HuH-7 (cell line): ENCODE measurements at regions not wholly inside any gene's neighbourhood (a gene's known extent, or its start where the extent isn't known, plus 50 kb on each side); places are given as distances from the start of the nearest gene placed in this dataset.
"Not testable (repeated sequence)": the region's sequence is repeated elsewhere in the genome, so short reads cannot be mapped to it uniquely, and the experiment has no call there.

Experiments used
- DNase-seq: peaks from one replicate; pipeline ENCODE4 v3.0.0; 2011; ENCODE audit warnings: low spot score

GRCh38 chr2:181737302-181737701 is 57.0 kb upstream of the NEUROD1 start:
- not testable (repeated sequence) for DNase-seq

- DNase-seq = no peak
Observed at GRCh38 chr2:181738074-181738473, 57.8 kb upstream of the NEUROD1 start.

DNA sequence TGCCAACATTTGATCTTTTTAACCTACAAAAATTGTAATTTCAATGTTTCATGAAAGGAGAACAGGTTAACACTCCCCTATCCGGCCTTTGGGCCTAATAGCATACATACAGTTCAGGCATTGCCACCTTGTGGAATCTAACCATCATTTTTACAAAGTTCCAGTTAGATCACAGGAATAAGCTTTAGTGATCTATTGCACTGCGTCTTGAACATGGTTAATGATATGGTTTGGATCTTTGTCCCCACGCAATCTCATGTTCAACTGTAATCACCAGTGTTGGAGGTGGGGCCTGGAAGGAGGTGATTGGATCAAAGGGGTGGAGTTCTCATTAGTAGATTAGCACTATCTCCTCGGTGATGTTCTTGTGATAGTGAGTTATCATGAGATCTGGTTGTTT is 58.2 kb upstream of the NEUROD1 start:
- DNase-seq = no peak

DNA sequence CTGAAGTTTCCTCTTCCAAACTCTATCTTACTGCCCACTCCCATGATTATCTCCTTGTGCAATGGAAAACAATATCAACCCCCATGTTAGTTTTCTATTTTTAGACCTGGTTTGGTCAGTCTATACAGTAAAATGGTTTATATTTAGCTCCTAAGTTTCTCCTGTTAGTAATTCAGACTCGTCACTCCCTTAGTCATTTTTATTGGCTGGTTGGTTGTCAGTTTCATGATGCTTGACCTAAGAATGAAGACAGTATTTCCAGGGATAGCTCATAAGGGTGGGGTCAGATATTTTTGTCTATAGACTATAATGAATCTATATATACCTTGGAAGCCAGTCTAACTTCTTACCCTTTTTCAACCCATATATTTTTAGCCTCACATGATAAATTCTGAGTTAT is 61.4 kb upstream of the NEUROD1 start:
- DNase-seq = no peak

GRCh38 chr2:181742361-181742760 is 62.0 kb upstream of the NEUROD1 start:
- DNase-seq = no peak

DNA sequence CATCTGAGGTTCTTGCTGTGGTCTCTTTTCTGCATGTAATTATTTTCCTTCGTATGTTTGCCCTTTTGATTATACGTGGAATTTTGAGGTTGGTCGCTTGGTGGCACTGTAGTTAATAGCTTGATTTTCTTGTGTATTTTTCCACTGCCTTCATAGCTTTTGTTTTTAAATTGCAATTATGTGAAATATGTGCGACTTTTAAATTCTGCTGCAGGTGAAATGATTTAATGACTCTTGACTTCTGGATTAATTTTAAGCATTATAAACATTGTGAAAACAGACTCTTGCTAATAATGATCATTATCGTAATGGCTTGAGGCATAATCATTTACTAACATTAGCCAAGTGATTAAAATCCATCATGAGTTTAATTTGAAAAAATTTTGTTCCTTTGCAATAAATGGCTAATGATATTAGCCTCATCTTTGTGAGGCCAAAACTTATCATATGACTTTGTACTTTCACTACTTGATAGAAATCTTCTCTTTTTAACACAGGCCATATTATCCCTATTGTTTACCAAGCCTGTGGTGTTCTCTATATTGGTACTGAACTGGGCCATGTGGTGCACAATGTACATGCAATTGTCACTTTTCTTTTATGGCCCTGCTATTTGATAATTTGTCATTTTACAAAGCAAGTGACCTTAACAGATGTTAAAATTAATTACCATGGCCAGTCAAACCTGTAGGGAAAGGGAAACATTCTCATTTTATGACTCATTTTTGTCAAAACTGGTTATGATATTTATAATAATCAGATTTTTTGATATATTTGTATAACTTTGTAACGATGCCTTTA is 62.8 kb upstream of the NEUROD1 start:
- peak; percentile 10 for DNase-seq

- DNase-seq = no peak
Observed at GRCh38 chr2:181743723-181744031, 63.4 kb upstream of the NEUROD1 start.

DNA sequence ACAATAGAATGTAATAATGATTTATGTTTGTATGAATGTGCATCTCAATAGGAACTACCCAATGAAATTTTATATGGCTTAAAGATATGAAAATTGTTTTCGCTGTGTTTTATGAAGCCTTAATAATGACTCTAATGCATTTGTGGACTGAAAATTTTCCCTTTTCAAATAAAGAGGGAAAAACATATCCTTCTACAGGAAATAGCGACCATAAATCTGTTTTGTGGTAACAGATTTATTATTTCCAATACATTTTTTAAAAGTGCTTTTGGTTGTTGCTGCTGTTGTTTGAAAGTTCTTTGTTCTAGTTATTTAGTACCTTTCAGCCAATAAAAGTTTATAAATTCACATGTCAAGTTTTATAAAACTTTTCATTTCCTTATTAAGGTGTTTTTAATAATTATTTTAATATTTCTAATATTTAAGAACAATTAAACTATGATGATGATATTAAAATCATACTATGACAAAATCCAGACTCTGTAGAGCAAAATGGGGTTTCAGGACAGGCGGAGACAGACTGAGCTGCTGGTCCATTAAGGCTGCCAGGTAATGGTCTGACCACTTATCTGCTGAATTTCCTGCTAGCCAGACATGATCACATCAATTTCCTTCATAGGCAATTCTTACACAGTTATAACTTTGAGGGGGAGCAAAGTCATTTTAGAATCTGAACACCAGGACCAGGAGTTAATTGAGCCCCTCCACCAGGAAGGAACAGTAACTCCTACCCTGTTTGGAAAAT is 65.7 kb upstream of the NEUROD1 start:
- DNase-seq = no peak

GRCh38 chr2:181746844-181747243 is 66.5 kb upstream of the NEUROD1 start:
- no peak for DNase-seq

DNA sequence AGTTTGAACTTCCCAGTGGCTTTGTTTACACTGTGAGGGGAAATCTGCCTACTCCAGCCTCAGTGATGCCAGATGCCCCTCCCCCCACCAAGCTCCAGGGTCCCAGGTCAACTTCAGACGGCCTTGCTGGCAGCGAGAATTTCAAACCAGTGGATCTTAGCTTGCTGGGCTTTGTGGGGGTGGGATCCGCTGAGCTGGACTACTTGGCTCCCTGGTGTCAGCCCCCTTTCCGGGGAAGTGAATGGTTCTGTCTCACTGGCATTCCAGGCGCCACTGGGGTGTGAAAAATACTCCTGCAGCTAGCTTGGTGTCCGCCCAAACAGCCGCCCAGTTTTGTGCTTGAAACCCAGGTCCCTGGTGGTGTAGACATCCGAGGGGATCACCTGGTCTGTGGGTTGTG is 70.0 kb upstream of the NEUROD1 start:
- DNase-seq = no peak

DNA sequence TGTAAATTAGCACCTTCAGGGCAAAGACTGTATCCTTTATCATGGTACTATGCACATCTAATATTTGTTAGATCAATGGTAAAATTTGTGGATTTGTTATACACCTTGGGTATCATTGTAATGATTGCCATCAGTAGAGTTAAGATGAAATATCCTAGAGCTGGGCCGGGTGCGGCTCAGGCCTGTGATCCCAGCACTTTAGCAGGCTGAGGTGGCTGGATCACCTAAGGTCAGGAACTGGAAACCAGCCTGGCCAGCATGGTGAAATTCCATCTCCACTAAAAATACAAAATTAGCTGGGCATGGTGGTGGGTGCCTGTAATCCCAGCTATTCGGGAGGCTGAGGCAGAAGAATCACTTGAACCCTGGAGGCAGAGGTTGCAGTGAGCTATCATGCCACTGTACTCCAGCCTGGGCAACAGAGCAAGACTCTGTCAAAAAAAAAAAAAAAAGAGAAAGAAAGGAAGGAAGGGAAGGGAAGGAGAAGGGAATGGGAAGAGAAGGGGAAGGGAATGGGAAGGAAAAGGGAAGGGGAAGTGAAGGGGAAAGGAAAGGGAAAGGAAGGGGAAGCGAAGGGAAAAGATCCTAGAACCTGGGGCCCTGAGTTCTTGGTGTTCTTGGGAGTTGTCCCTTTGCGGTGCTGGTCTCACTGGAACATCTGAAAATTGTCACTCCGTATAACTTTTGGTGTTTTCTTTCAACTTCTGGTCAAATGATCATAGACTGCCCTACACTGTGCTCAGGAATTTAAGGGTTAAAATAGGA is 71.1 kb upstream of the NEUROD1 start:
- DNase-seq = no peak

DNA sequence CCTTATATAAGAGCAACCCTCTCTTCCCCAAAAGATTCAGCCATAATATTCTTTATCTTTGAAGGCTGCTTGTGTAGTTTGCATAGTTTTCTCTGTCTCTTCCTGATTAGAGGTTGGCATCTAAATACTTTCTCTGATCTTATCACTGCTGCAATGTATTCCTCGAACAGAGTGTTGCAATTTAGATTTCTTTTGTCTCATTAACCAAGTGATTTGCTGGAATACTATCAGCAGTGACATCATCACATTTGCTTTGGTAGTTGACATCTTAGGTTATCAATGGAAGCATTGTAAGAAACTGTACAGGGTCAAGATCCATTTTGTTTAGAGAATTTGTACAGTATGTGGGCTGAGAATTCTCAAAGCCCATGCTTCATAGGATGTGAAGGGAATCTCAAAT is 72.0 kb upstream of the NEUROD1 start:
- DNase-seq = no peak

DNA sequence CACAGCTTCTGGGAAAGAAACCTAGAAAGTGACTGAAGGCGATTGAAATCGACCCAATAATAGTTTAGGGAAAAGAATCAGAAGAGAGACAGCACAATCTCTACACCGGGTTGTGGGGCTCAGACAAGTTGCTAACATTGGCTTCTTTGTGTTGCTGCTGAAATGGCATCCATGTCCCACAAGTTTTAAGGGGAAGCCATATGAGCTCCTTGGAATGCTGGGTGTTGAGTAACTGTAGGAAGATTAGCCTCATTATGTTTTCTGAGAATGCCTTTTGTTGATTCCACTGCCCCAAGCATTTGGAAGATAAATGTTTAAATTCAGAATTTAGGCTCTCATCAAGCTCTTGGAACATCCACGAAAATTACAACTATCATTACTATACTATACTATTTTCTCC is 73.4 kb upstream of the NEUROD1 start:
- no peak for DNase-seq

GRCh38 chr2:181754105-181754504 is 73.8 kb upstream of the NEUROD1 start:
- no peak for DNase-seq

DNA sequence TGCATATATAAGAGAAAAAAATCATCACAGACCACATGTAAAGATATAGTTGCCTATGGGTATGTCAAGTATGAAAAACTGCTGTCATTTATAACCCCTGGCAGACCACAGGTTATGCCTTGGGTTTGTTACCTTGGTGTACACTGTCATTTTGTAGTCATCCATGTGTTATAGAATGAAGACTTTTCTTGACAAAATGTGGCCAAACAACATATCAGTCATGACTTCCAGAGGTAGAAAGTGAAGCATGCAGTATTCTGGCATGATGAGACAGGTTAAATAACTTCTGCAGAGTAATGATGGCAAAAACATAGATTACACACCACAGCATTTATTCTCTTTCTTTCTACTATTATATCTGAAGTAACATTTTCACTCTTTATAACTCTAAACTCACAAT is 74.9 kb upstream of the NEUROD1 start:
- DNase-seq = no peak

DNA sequence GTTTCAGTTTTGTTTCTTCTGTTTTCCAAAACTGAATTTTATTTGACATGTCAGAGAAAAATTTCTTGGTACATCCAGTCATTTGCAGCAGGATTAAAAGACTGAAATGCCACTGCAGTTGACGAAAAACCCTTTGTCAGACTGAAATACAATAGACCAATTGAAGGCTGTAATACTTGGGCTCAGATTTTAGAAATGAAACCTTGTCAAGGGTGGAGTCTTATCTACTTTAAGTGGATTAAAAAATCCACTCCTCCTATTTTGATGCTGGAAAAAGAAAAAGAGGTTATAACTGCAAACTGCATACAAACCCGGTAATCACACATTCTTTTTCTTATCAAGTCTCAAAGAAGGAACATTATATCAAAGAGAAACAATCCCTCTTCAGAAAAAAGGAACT is 80.2 kb upstream of the NEUROD1 start:
- DNase-seq = no peak

GRCh38 chr2:181761175-181761574 is 80.9 kb upstream of the NEUROD1 start:
- DNase-seq = no peak

GRCh38 chr2:181762000-181762399 is 81.7 kb upstream of the NEUROD1 start:
- DNase-seq = no peak

DNA sequence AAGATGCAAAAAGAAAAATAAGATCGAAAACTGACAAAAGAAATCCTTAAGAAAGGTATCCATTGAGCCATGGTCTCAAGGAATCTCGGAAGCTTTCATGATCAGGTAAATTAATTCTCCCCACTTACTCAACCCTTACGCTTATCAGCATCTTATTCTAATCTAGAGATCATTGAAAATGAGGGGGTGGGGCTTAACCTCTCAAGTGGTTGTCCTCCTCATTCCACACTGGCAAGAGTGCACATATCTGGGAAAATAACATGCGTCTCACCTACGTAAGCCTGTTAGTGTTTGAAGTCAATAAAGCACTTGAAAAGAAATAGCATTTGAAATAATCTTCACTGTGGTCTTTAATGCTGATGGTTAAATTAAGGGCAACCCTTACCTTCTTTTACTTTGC is 82.5 kb upstream of the NEUROD1 start:
- no peak for DNase-seq

DNA sequence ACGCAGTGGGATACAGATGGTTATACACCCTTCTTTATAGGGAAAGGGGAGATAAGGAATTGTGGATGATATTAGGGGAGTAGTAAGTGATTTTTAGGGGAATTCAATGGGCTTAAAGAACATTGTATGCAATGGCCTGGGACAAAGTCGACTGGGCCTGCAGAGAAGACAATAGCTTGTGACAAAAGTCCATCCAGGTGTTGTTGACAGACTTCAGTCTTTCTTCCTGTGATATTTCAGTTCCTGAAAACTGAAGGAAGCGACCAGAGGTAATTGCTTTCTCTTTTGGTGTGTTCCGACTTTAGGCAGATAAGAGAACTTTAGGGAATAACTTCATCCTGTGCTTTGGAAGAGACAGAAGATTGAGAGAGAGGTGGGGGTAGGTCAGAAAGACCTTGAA is 83.1 kb upstream of the NEUROD1 start:
- DNase-seq = no peak

DNA sequence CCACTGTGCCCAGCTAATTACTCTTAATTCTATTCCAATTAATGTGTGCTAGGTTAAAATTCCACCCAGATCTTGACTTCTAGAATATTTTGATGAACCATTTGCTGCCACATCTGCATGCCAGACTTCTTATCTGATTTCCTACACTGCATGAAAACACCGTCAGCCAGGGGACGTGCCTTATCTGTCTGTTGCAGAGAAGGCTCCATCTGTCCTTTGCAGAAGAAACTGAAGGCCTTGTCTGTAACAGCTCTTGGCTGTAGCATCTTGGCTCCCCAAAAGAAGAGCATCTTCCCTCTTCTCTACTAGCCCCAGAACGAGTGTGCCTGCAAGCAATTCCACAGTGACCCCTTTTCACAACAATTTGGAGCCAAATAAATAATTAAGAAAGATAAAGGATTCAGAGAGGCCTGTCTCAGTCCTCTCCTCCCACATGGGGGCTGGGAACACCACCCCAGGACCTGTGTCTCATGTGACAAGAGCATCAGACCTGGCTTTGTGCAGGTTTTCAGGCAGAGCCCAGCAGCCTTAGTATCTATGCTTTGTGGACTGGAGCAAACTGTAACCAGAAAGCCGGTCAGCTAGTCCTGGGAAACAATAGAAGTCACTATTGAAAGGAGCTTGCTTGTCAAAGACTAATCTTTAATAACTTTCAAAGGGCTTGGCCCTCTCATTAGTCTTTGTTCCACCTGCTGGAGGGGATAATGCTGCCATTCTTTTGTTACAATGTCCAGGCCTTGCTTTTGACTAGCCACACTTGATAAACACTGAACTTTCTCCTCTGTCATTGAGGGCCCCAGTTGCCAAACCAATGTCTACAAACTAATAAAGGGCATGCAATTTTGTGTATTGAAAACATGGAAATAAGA is 84.0 kb upstream of the NEUROD1 start:
- DNase-seq = no peak

- no peak for DNase-seq
Observed at GRCh38 chr2:181766129-181766528, 85.8 kb upstream of the NEUROD1 start.
